ENCODE measurements at regions not wholly inside any gene's neighbourhood (a gene's known extent, or its start where the extent isn't known, plus 50 kb on each side); places are given as distances from the start of the nearest gene placed in this dataset.

DNA sequence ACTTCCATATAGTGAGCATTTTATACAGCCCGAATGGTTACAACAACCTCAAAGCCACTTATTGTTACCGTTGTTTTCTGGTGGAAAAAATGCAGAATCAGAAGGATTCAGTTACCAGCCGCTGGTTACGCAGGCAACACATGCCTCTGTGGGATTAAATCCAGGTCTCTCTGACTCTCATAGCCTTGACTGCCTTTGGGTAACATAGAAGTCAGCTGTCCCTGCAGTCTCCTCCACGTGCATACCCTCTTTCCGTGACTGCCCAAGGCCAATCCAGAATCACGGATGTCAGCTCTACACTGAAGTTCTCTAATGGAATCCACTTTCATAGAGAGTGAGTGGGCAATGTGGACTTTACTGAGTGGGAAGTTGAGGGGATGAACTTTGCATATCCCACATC, 189.5 kb upstream of the DNAJC19 start:
- DNase-seq: no peak
- Histone ChIP-seq H3K4me1 (ENCODE audit: low read length) (no peaks in the 10 kb centered on the region), H3K27me3 (ENCODE audit: low read length) (no peaks in the 10 kb centered on the region), H3K9ac (ENCODE audit: low read length) (no peak overlapping the region), H4K20me1 (ENCODE audit: insufficient read depth, low read depth, low read length) (no peaks in the 10 kb centered on the region), H3K4me3 (ENCODE audit: low read length) (no peak overlapping the region), H3K36me3 (ENCODE audit: insufficient read depth, low read length) (no peaks in the 10 kb centered on the region), H2AFZ (ENCODE audit: low read length) (no peak overlapping the region), H3K9me2 (replicated peaks; ENCODE audit: insufficient read depth, low read length) (no peaks in the 10 kb centered on the region), H3K79me2 (ENCODE audit: low read length) (no peaks in the 10 kb centered on the region), H3K27ac (ENCODE audit: low read length) (no peak overlapping the region), H3K4me2 (ENCODE audit: low read depth, low read length, poor library complexity, severe bottlenecking) (no peak overlapping the region), H3K9me3 (ENCODE audit: low read length) (no peaks in the 10 kb centered on the region)

DNA sequence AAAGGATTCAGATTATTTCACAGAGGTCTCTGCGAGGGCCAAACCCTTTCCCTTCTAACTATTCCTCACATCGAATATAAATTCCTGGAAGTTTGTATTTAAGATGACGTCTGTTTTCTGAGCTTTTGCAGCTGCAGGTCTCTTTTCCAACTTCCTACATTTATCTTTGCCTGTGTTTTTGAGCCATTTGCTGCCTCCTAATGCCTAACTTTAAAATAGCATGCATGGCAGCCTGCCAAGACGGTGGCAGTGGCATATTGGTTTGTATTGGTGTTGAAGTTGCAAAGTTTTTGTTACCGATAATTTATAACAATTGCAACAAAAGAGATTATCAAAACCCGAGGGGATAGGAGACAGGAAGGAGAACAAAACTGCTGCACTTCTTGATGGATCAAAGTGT, 187.1 kb upstream of the DNAJC19 start:
- no peaks in the 10 kb centered on the region for H3K9me3 ChIP-seq (ENCODE audit: low read length)
- H3K4me3 ChIP-seq (ENCODE audit: low read length): no peak overlapping the region
- no peaks in the 10 kb centered on the region for H3K9me2 ChIP-seq (replicated peaks; ENCODE audit: insufficient read depth, low read length)
- no peak overlapping the region for H3K27ac ChIP-seq (ENCODE audit: low read length)
- H3K36me3 ChIP-seq (ENCODE audit: insufficient read depth, low read length): no peaks in the 10 kb centered on the region
- no peak overlapping the region for H3K4me2 ChIP-seq (ENCODE audit: low read depth, low read length, poor library complexity, severe bottlenecking)
- DNase-seq: peak; percentile 70
- H3K27me3 ChIP-seq (ENCODE audit: low read length): no peaks in the 10 kb centered on the region
- H3K9ac ChIP-seq (ENCODE audit: low read length): no peak overlapping the region
- H4K20me1 ChIP-seq (ENCODE audit: insufficient read depth, low read depth, low read length): no peaks in the 10 kb centered on the region
- no peak overlapping the region for H2AFZ ChIP-seq (ENCODE audit: low read length)
- no peaks in the 10 kb centered on the region for H3K79me2 ChIP-seq (ENCODE audit: low read length)
- no peaks in the 10 kb centered on the region for H3K4me1 ChIP-seq (ENCODE audit: low read length)

- no peak overlapping the region for H3K4me3 ChIP-seq (ENCODE audit: low read length)
- no peaks in the 10 kb centered on the region for H3K79me2 ChIP-seq (ENCODE audit: low read length)
- H3K27ac ChIP-seq (ENCODE audit: low read length): no peak overlapping the region
- no peaks in the 10 kb centered on the region for H3K27me3 ChIP-seq (ENCODE audit: low read length)
- H3K36me3 ChIP-seq (ENCODE audit: insufficient read depth, low read length): no peaks in the 10 kb centered on the region
- no peak overlapping the region for H2AFZ ChIP-seq (ENCODE audit: low read length)
- no peaks in the 10 kb centered on the region for H4K20me1 ChIP-seq (ENCODE audit: insufficient read depth, low read depth, low read length)
- H3K9me2 ChIP-seq (replicated peaks; ENCODE audit: insufficient read depth, low read length): no peaks in the 10 kb centered on the region
- H3K9me3 ChIP-seq (ENCODE audit: low read length): no peaks in the 10 kb centered on the region
- no peak overlapping the region for H3K4me2 ChIP-seq (ENCODE audit: low read depth, low read length, poor library complexity, severe bottlenecking)
- H3K9ac ChIP-seq (ENCODE audit: low read length): no peak overlapping the region
- no peak for DNase-seq
- no peaks in the 10 kb centered on the region for H3K4me1 ChIP-seq (ENCODE audit: low read length)
Observed at GRCh38 chr3:181174676-181175233, 185.2 kb upstream of the DNAJC19 start.

- DNase-seq: no peak
- Histone ChIP-seq H2AFZ (ENCODE audit: low read length) (no peak overlapping the region), H4K20me1 (ENCODE audit: insufficient read depth, low read depth, low read length) (no peaks in the 10 kb centered on the region), H3K27me3 (ENCODE audit: low read length) (no peaks in the 10 kb centered on the region), H3K4me1 (ENCODE audit: low read length) (no peaks in the 10 kb centered on the region), H3K4me2 (ENCODE audit: low read depth, low read length, poor library complexity, severe bottlenecking) (no peak overlapping the region), H3K79me2 (ENCODE audit: low read length) (no peaks in the 10 kb centered on the region), H3K9me2 (replicated peaks; ENCODE audit: insufficient read depth, low read length) (no peaks in the 10 kb centered on the region), H3K27ac (ENCODE audit: low read length) (no peak overlapping the region), H3K4me3 (ENCODE audit: low read length) (no peak overlapping the region), H3K36me3 (ENCODE audit: insufficient read depth, low read length) (no peaks in the 10 kb centered on the region), H3K9me3 (ENCODE audit: low read length) (no peaks in the 10 kb centered on the region), H3K9ac (ENCODE audit: low read length) (no peak overlapping the region)
Observed at GRCh38 chr3:181174022-181174421, 184.5 kb upstream of the DNAJC19 start.

- Histone ChIP-seq H3K9ac (ENCODE audit: low read length) (no peak overlapping the region), H3K27ac (ENCODE audit: low read length) (no peak overlapping the region), H3K4me3 (ENCODE audit: low read length) (no peak overlapping the region), H3K36me3 (ENCODE audit: insufficient read depth, low read length) (no peaks in the 10 kb centered on the region), H3K9me2 (replicated peaks; ENCODE audit: insufficient read depth, low read length) (no peaks in the 10 kb centered on the region), H4K20me1 (ENCODE audit: insufficient read depth, low read depth, low read length) (no peaks in the 10 kb centered on the region), H3K4me2 (ENCODE audit: low read depth, low read length, poor library complexity, severe bottlenecking) (no peak overlapping the region), H2AFZ (ENCODE audit: low read length) (no peak overlapping the region), H3K9me3 (ENCODE audit: low read length) (no peaks in the 10 kb centered on the region), H3K79me2 (ENCODE audit: low read length) (no peaks in the 10 kb centered on the region), H3K27me3 (ENCODE audit: low read length) (no peaks in the 10 kb centered on the region), H3K4me1 (ENCODE audit: low read length) (no peaks in the 10 kb centered on the region)
- no peak for DNase-seq
Observed at GRCh38 chr3:181173227-181173626, 183.7 kb upstream of the DNAJC19 start.

GRCh38 chr3:181134873-181135272, 145.3 kb upstream of the DNAJC19 start:
- Histone ChIP-seq H3K4me2 (ENCODE audit: low read depth, low read length, poor library complexity, severe bottlenecking) (no peak overlapping the region), H3K9me2 (replicated peaks; ENCODE audit: insufficient read depth, low read length) (no peaks in the 10 kb centered on the region), H3K9me3 (ENCODE audit: low read length) (no peaks in the 10 kb centered on the region)

GRCh38 chr3:181133832-181134231, 144.3 kb upstream of the DNAJC19 start:
- no peaks in the 10 kb centered on the region for H3K9me2 ChIP-seq (replicated peaks; ENCODE audit: insufficient read depth, low read length)

More at GRCh38 chr3:181134873-181135272, 145.3 kb upstream of the DNAJC19 start:
- H3K36me3 ChIP-seq (ENCODE audit: insufficient read depth, low read length): no peaks in the 10 kb centered on the region
- no peaks in the 10 kb centered on the region for H3K79me2 ChIP-seq (ENCODE audit: low read length)
- no peak overlapping the region for H3K9ac ChIP-seq (ENCODE audit: low read length)
- no peak overlapping the region for H3K27ac ChIP-seq (ENCODE audit: low read length)
- no peak overlapping the region for H3K4me3 ChIP-seq (ENCODE audit: low read length)
- DNase-seq: no peak
- no peaks in the 10 kb centered on the region for H3K27me3 ChIP-seq (ENCODE audit: low read length)
- H3K4me1 ChIP-seq (ENCODE audit: low read length): no peaks in the 10 kb centered on the region
- H4K20me1 ChIP-seq (ENCODE audit: insufficient read depth, low read depth, low read length): no peaks in the 10 kb centered on the region
- no peak overlapping the region for H2AFZ ChIP-seq (ENCODE audit: low read length)

GRCh38 chr3:181105646-181106045, 116.1 kb upstream of the DNAJC19 start:
- H3K9me2 ChIP-seq (replicated peaks; ENCODE audit: insufficient read depth, low read length): no peaks in the 10 kb centered on the region
- DNase-seq: no peak
- H3K27me3 ChIP-seq (ENCODE audit: low read length): peaks cover 2% of the 10 kb centered on the region; the same call in 1 of the 2 replicates
- no peak overlapping the region for H3K9ac ChIP-seq (ENCODE audit: low read length)
- no peaks in the 10 kb centered on the region for H3K9me3 ChIP-seq (ENCODE audit: low read length)
- H3K27ac ChIP-seq (ENCODE audit: low read length): no peak overlapping the region
- no peaks in the 10 kb centered on the region for H3K36me3 ChIP-seq (ENCODE audit: insufficient read depth, low read length)
- no peak overlapping the region for H2AFZ ChIP-seq (ENCODE audit: low read length)
- no peaks in the 10 kb centered on the region for H3K4me1 ChIP-seq (ENCODE audit: low read length)
- no peaks in the 10 kb centered on the region for H3K79me2 ChIP-seq (ENCODE audit: low read length)
- no peak overlapping the region for H3K4me2 ChIP-seq (ENCODE audit: low read depth, low read length, poor library complexity, severe bottlenecking)
- H4K20me1 ChIP-seq (ENCODE audit: insufficient read depth, low read depth, low read length): no peaks in the 10 kb centered on the region
- H3K4me3 ChIP-seq (ENCODE audit: low read length): no peak overlapping the region

More at GRCh38 chr3:181133832-181134231, 144.3 kb upstream of the DNAJC19 start:
- Histone ChIP-seq H3K4me2 (ENCODE audit: low read depth, low read length, poor library complexity, severe bottlenecking) (no peak overlapping the region), H3K4me1 (ENCODE audit: low read length) (no peaks in the 10 kb centered on the region), H2AFZ (ENCODE audit: low read length) (no peak overlapping the region), H3K9ac (ENCODE audit: low read length) (no peak overlapping the region), H3K36me3 (ENCODE audit: insufficient read depth, low read length) (no peaks in the 10 kb centered on the region), H4K20me1 (ENCODE audit: insufficient read depth, low read depth, low read length) (no peaks in the 10 kb centered on the region), H3K9me3 (ENCODE audit: low read length) (no peaks in the 10 kb centered on the region), H3K79me2 (ENCODE audit: low read length) (no peaks in the 10 kb centered on the region), H3K27ac (ENCODE audit: low read length) (no peak overlapping the region), H3K27me3 (ENCODE audit: low read length) (no peaks in the 10 kb centered on the region), H3K4me3 (ENCODE audit: low read length) (no peak overlapping the region)
- DNase-seq: no peak

GRCh38 chr3:181103605-181104004, 114.1 kb upstream of the DNAJC19 start:
- Histone ChIP-seq H3K4me2 (ENCODE audit: low read depth, low read length, poor library complexity, severe bottlenecking) (no peak overlapping the region), H3K79me2 (ENCODE audit: low read length) (no peaks in the 10 kb centered on the region), H3K4me3 (ENCODE audit: low read length) (no peak overlapping the region), H3K4me1 (ENCODE audit: low read length) (no peaks in the 10 kb centered on the region), H3K27ac (ENCODE audit: low read length) (no peak overlapping the region), H4K20me1 (ENCODE audit: insufficient read depth, low read depth, low read length) (no peaks in the 10 kb centered on the region), H3K27me3 (ENCODE audit: low read length) (peaks cover 2% of the 10 kb centered on the region; the same call in 1 of the 2 replicates), H3K36me3 (ENCODE audit: insufficient read depth, low read length) (no peaks in the 10 kb centered on the region), H3K9me3 (ENCODE audit: low read length) (no peaks in the 10 kb centered on the region), H3K9ac (ENCODE audit: low read length) (no peak overlapping the region), H2AFZ (ENCODE audit: low read length) (no peak overlapping the region), H3K9me2 (replicated peaks; ENCODE audit: insufficient read depth, low read length) (no peaks in the 10 kb centered on the region)
- DNase-seq: peak; percentile 82
